GM23338 (cell line): ENCODE measurements at regions not wholly inside any gene's neighbourhood (a gene's known extent, or its start where the extent isn't known, plus 50 kb on each side); places are given as distances from the start of the nearest gene placed in this dataset.

Source experiments
- ATAC-seq: fragments of 200-7000 bp; cut with Tn5 transposase; 3 replicates; pipeline ENCODE4 v1.9.1; 2020
- DNase-seq: peaks from one replicate; pipeline ENCODE4 v3.0.0-alpha.2; 2015; ENCODE audit warnings: low spot score
- H2AFZ ChIP-seq: fragments of 200-600 bp; sonication (generic); 2 replicates; pipeline ENCODE4 v1.8.0; 2016; ENCODE audit warnings: antibody characterized with exemption, mild to moderate bottlenecking, moderate library complexity
- H3F3A ChIP-seq: fragments of 200-600 bp; sonication (generic); replicated peaks from 2 replicates; pipeline ENCODE4 v1.8.0; 2017; ENCODE audit warnings: antibody characterized with exemption, mixed run types, low read depth
- H3K27ac ChIP-seq: fragments of 200-600 bp; sonication (generic); 2 replicates; pipeline ENCODE4 v1.6.1; 2016; ENCODE audit warnings: low read depth
- H3K27me3 ChIP-seq: fragments of 200-600 bp; sonication (generic); 2 replicates; pipeline ENCODE4 v1.8.0; 2016; ENCODE audit warnings: mild to moderate bottlenecking, mixed run types, moderate library complexity; ENCODE audit not compliant: insufficient read depth
- H3K36me3 ChIP-seq: fragments of 200-600 bp; sonication (generic); 2 replicates; pipeline ENCODE4 v1.8.0; 2016; ENCODE audit warnings: mild to moderate bottlenecking; ENCODE audit not compliant: insufficient read depth
- H3K4me1 ChIP-seq: fragments of 200-600 bp; sonication (generic); 2 replicates; pipeline ENCODE4 v1.8.0; 2016; ENCODE audit warnings: mild to moderate bottlenecking, moderate library complexity; ENCODE audit not compliant: insufficient read depth
- H3K4me2 ChIP-seq: fragments of 200-600 bp; sonication (generic); 2 replicates; pipeline ENCODE4 v1.7.1; 2017; ENCODE audit warnings: mixed run types
- H3K4me3 ChIP-seq: fragments of 200-600 bp; sonication (generic); 2 replicates; pipeline ENCODE4 v1.6.1; 2016; ENCODE audit warnings: mixed run types
- H3K79me2 ChIP-seq: fragments of 200-600 bp; sonication (generic); replicated peaks from 2 replicates; pipeline ENCODE4 v1.8.0; 2017; ENCODE audit warnings: mild to moderate bottlenecking; ENCODE audit not compliant: insufficient read depth
- H3K9me2 ChIP-seq: fragments of 200-600 bp; sonication (generic); 2 replicates; pipeline ENCODE4 v1.8.0; 2017; ENCODE audit not compliant: insufficient read depth
- H4K20me1 ChIP-seq: fragments of 200-600 bp; sonication (generic); replicated peaks from 2 replicates; pipeline ENCODE4 v1.8.0; 2017; ENCODE audit warnings: mild to moderate bottlenecking; ENCODE audit not compliant: insufficient read depth
- H3K27ac Mint-ChIP-seq: 2 replicates; pipeline ENCODE4 v1.8.0; 2020; ENCODE audit warnings: inconsistent platforms, mild to moderate bottlenecking, moderate library complexity, mixed read lengths
- H3K27me3 Mint-ChIP-seq: 3 replicates; pipeline ENCODE4 v1.8.0; 2022; ENCODE audit warnings: low read depth, mild to moderate bottlenecking, moderate library complexity, mixed read lengths, inconsistent platforms; ENCODE audit not compliant: insufficient read depth, poor library complexity
- H3K36me3 Mint-ChIP-seq: 3 replicates; pipeline ENCODE4 v1.8.0; 2021; ENCODE audit warnings: low read depth, mild to moderate bottlenecking, inconsistent platforms, moderate library complexity, mixed read lengths
- H3K4me1 Mint-ChIP-seq: 3 replicates; pipeline ENCODE4 v1.8.0; 2020; ENCODE audit warnings: mild to moderate bottlenecking, inconsistent platforms, mixed read lengths
- H3K4me3 Mint-ChIP-seq: 3 replicates; pipeline ENCODE4 v1.8.0; 2021; ENCODE audit warnings: moderate library complexity, mild to moderate bottlenecking, inconsistent platforms, mixed read lengths
- H3K9me3 Mint-ChIP-seq: 3 replicates; pipeline ENCODE4 v1.8.0; 2020; ENCODE audit warnings: moderate library complexity, mild to moderate bottlenecking, inconsistent platforms, mixed read lengths
- CREB1 ChIP-seq: fragments of 250-450 bp; sonication (Bioruptor Pico); IDR thresholded peaks from 2 replicates; pipeline ENCODE4 v1.5.0; 2020; ENCODE audit warnings: low read depth, mild to moderate bottlenecking, moderate library complexity
- CTCF ChIP-seq, 2 experiments: fragments of 200-600 bp in 1 of 2; sonication (generic) in 1 of 2; conservative IDR thresholded peaks; 2 replicates each; pipeline versions ENCODE4 v1.5.1 to v1.6.1; 2016 to 2017; ENCODE audit warnings: antibody characterized with exemption in 2 of 2, low read depth in 2 of 2, mild to moderate bottlenecking in 2 of 2, moderate library complexity in 1 of 2
- ETS1 ChIP-seq: IDR thresholded peaks from 2 replicates; pipeline ENCODE4 v1.6.1; 2016; ENCODE audit warnings: antibody characterized with exemption
- EZH2 ChIP-seq: fragments of 200-600 bp; sonication (generic); IDR thresholded peaks from one replicate; pipeline ENCODE4 v1.8.0; 2017; ENCODE audit warnings: antibody characterized with exemption, mild to moderate bottlenecking, low read depth; ENCODE audit not compliant: unreplicated experiment
- EZH2phosphoT487 ChIP-seq: fragments of 200-600 bp; sonication (generic); IDR thresholded peaks from one replicate; pipeline ENCODE4 v1.8.1; 2018; ENCODE audit warnings: antibody characterized with exemption; ENCODE audit not compliant: unreplicated experiment
- JUNB ChIP-seq: IDR thresholded peaks from one replicate; pipeline ENCODE4 v1.6.1; 2016; ENCODE audit warnings: antibody characterized with exemption; ENCODE audit not compliant: unreplicated experiment
- NANOG ChIP-seq: IDR thresholded peaks from 2 replicates; pipeline ENCODE4 v1.6.1; 2016; ENCODE audit warnings: antibody characterized with exemption, borderline replicate concordance
- POLR2AphosphoS5 ChIP-seq: IDR thresholded peaks from 2 replicates; pipeline ENCODE4 v1.6.1; 2016; ENCODE audit warnings: antibody characterized with exemption, low read depth
- REST ChIP-seq: IDR thresholded peaks from one replicate; pipeline ENCODE4 v1.6.1; 2018; ENCODE audit warnings: antibody characterized with exemption; ENCODE audit not compliant: unreplicated experiment
- STAT1 ChIP-seq: IDR thresholded peaks from one replicate; pipeline ENCODE4 v1.6.1; 2016; ENCODE audit warnings: antibody characterized with exemption; ENCODE audit not compliant: unreplicated experiment
- ZNF114 ChIP-seq: fragments of 250-450 bp; sonication (Bioruptor Pico); IDR thresholded peaks from 2 replicates; pipeline ENCODE4 v1.5.0; 2020; ENCODE audit warnings: mild to moderate bottlenecking, moderate library complexity
- ZNF331 ChIP-seq: fragments of 250-450 bp; sonication (Bioruptor Pico); IDR thresholded peaks from 2 replicates; pipeline ENCODE4 v1.5.0; 2020; ENCODE audit warnings: low read depth, mild to moderate bottlenecking, moderate library complexity
- ZNF462 ChIP-seq: fragments of 250-450 bp; sonication (Bioruptor Pico); IDR thresholded peaks from 2 replicates; pipeline ENCODE4 v1.5.0; 2020; ENCODE audit warnings: mild to moderate bottlenecking, moderate library complexity

- Histone ChIP-seq H3K9me2 (0 out of 2 replicates have a peak, but pooled peaks cover 5% of the 10 kb centered on the region), H3K4me3 (no peak overlapping the region), H3K36me3 (no peaks in the 10 kb centered on the region), H3K27me3 (no peaks in the 10 kb centered on the region), H4K20me1 (no peaks in the 10 kb centered on the region), H3K79me2 (no peaks in the 10 kb centered on the region), H2AFZ (peak overlapping the region; percentile 81), H3K27ac (no peak overlapping the region), H3K4me2 (no peak overlapping the region), H3F3A (no peaks in the 10 kb centered on the region), H3K4me1 (peaks cover 7% of the 10 kb centered on the region; the same call in 1 of the 2 replicates)
- Mint-ChIP-seq H3K36me3 (no peaks in the 10 kb centered on the region), H3K9me3 (no peaks in the 10 kb centered on the region), H3K27me3 (no peaks in the 10 kb centered on the region), H3K27ac (peak overlapping the region; percentile 56; the same call in 1 of the 2 replicates), H3K4me1 (peaks cover 17% of the 10 kb centered on the region), H3K4me3 (no peak overlapping the region)
- DNase-seq (no peak), ATAC-seq (no peak)
- no peak for TF ChIP-seq ZNF114 (CRISPR knock-in tag)
- no peak for TF ChIP-seq REST
- TF ChIP-seq JUNB, result no peak
- TF ChIP-seq POLR2AphosphoS5, result no peak
- TF ChIP-seq ZNF331 (CRISPR knock-in tag), result no peak
- no peak for TF ChIP-seq NANOG
- TF ChIP-seq CREB1 (CRISPR knock-in tag), result no peak
- no peak for TF ChIP-seq EZH2phosphoT487
- TF ChIP-seq STAT1, result no peak
- no peak for TF ChIP-seq ETS1
- no peak for TF ChIP-seq EZH2
- no peak for TF ChIP-seq ZNF462 (CRISPR knock-in tag)
- no peak for TF ChIP-seq CTCF (conservative IDR thresholded peaks at IDR 0.05; ENCODE audit: low read depth in 2 of 2)
Measured at GRCh38 chr4:19945501-19945900, 306.2 kb upstream of the SLIT2 start.
